HG02852 (cell line): ENCODE measurements at regions not wholly inside any gene's neighbourhood (a gene's known extent, or its start where the extent isn't known, plus 50 kb on each side); places are given as distances from the start of the nearest gene placed in this dataset.

ENCODE experiments used
- ATAC-seq: cut with Tn5 transposase; IDR thresholded peaks from one replicate; pipeline ENCODE4 v1.9.1; 2021; ENCODE audit warnings: mild to moderate bottlenecking, moderate library complexity; ENCODE audit not compliant: unreplicated experiment

GRCh38 chr15:96565266-96565665 is 234.8 kb downstream of the NR2F2 start:
- ATAC-seq, result no peak

GRCh38 chr15:96574782-96575181 is 244.3 kb downstream of the NR2F2 start:
- ATAC-seq, result no peak

GRCh38 chr15:96576596-96576995 is 246.1 kb downstream of the NR2F2 start:
- no peak for ATAC-seq

GRCh38 chr15:96578393-96578792 is 247.9 kb downstream of the NR2F2 start:
- ATAC-seq, result no peak

GRCh38 chr15:96581371-96581770 is 250.9 kb downstream of the NR2F2 start:
- ATAC-seq, result no peak

GRCh38 chr15:96582473-96582872 is 252.0 kb downstream of the NR2F2 start:
- ATAC-seq, result no peak

GRCh38 chr15:96583671-96584070 is 253.2 kb downstream of the NR2F2 start:
- no peak for ATAC-seq

- ATAC-seq, result no peak
Observed at GRCh38 chr15:96585484-96586386, 255.2 kb downstream of the NR2F2 start.

- ATAC-seq, result no peak
Observed at GRCh38 chr15:96586901-96587300, 256.4 kb downstream of the NR2F2 start.

- ATAC-seq, result no peak
Observed at GRCh38 chr15:96589864-96590263, 259.4 kb downstream of the NR2F2 start.

- ATAC-seq, result no peak
Observed at GRCh38 chr15:96593735-96594134, 263.2 kb downstream of the NR2F2 start.

GRCh38 chr15:96595951-96596350 is 265.5 kb downstream of the NR2F2 start:
- no peak for ATAC-seq

- no peak for ATAC-seq
Observed at GRCh38 chr15:96598514-96598913, 268.0 kb downstream of the NR2F2 start.

- no peak for ATAC-seq
Observed at GRCh38 chr15:96599268-96599667, 268.8 kb downstream of the NR2F2 start.

- ATAC-seq, result no peak
Observed at GRCh38 chr15:96600350-96600749, 269.9 kb downstream of the NR2F2 start.

- ATAC-seq, result no peak
Observed at GRCh38 chr15:96606617-96607016, 276.1 kb downstream of the NR2F2 start.

GRCh38 chr15:96610757-96611156 is 280.3 kb downstream of the NR2F2 start:
- no peak for ATAC-seq

- no peak for ATAC-seq
Observed at GRCh38 chr15:96612917-96613316, 282.4 kb downstream of the NR2F2 start.

GRCh38 chr15:96619174-96619573 is 288.7 kb downstream of the NR2F2 start:
- ATAC-seq, result no peak

GRCh38 chr15:96622714-96623113 is 292.2 kb downstream of the NR2F2 start:
- no peak for ATAC-seq

- ATAC-seq, result no peak
Observed at GRCh38 chr15:96625256-96625655, 294.8 kb downstream of the NR2F2 start.

- no peak for ATAC-seq
Observed at GRCh38 chr15:96627031-96627568, 296.6 kb downstream of the NR2F2 start.
